ENCODE measurements at regions not wholly inside any gene's neighbourhood (a gene's known extent, or its start where the extent isn't known, plus 50 kb on each side); places are given as distances from the start of the nearest gene placed in this dataset.
"Not testable (repeated sequence)": the region's sequence is repeated elsewhere in the genome, so short reads cannot be mapped to it uniquely, and the experiment has no call there.

- FAIRE-seq = not testable (repeated sequence)
Measured at GRCh38 chr9:22508354-22508753, 61.7 kb downstream of the DMRTA1 start.

- FAIRE-seq = no peak
Measured at GRCh38 chr9:22508790-22509189, 62.2 kb downstream of the DMRTA1 start.

GRCh38 chr9:22512495-22512894, 65.9 kb downstream of the DMRTA1 start:
- no peak for FAIRE-seq

GRCh38 chr9:22514871-22515270, 68.2 kb downstream of the DMRTA1 start:
- no peak for FAIRE-seq

GRCh38 chr9:22522206-22522740, 75.6 kb downstream of the DMRTA1 start:
- FAIRE-seq = no peak

- FAIRE-seq = no peak
Measured at GRCh38 chr9:22528485-22528884, 81.9 kb downstream of the DMRTA1 start.

GRCh38 chr9:22529426-22530199, 83.0 kb downstream of the DMRTA1 start:
- no peak for FAIRE-seq

GRCh38 chr9:22535780-22536179, 89.2 kb downstream of the DMRTA1 start:
- no peak for FAIRE-seq

GRCh38 chr9:22537721-22538120, 91.1 kb downstream of the DMRTA1 start:
- FAIRE-seq = no peak

- FAIRE-seq = no peak
Measured at GRCh38 chr9:22548625-22549024, 102.0 kb downstream of the DMRTA1 start.

GRCh38 chr9:22574740-22575139, 128.1 kb downstream of the DMRTA1 start:
- no peak for FAIRE-seq

GRCh38 chr9:22580788-22581187, 134.2 kb downstream of the DMRTA1 start:
- no peak for FAIRE-seq

GRCh38 chr9:22582221-22582620, 135.6 kb downstream of the DMRTA1 start:
- no peak for FAIRE-seq

GRCh38 chr9:22588918-22589317, 142.3 kb downstream of the DMRTA1 start:
- FAIRE-seq = no peak

GRCh38 chr9:22590336-22591033, 143.9 kb downstream of the DMRTA1 start:
- FAIRE-seq = no peak

- FAIRE-seq = no peak
Measured at GRCh38 chr9:22595805-22596204, 149.2 kb downstream of the DMRTA1 start.

GRCh38 chr9:22617156-22617555, 170.5 kb downstream of the DMRTA1 start:
- no peak for FAIRE-seq

- no peak for FAIRE-seq
Measured at GRCh38 chr9:22622815-22623214, 176.2 kb downstream of the DMRTA1 start.

- no peak for FAIRE-seq
Measured at GRCh38 chr9:22623236-22623635, 176.6 kb downstream of the DMRTA1 start.

GRCh38 chr9:22625540-22625939, 178.9 kb downstream of the DMRTA1 start:
- FAIRE-seq = no peak

GRCh38 chr9:22643541-22643940, 196.9 kb downstream of the DMRTA1 start:
- no peak for FAIRE-seq

GRCh38 chr9:22645893-22646292, 199.3 kb downstream of the DMRTA1 start:
- no peak for FAIRE-seq

- FAIRE-seq = no peak
Measured at GRCh38 chr9:22649384-22649783, 202.8 kb downstream of the DMRTA1 start.

GRCh38 chr9:22650145-22650544, 203.5 kb downstream of the DMRTA1 start:
- no peak for FAIRE-seq
